A172 (cell line): ENCODE measurements at regions not wholly inside any gene's neighbourhood (a gene's known extent, or its start where the extent isn't known, plus 50 kb on each side); places are given as distances from the start of the nearest gene placed in this dataset.

ENCODE experiments used
- DNase-seq: peaks from one replicate; pipeline ENCODE4 v3.0.0-alpha.2; 2015; ENCODE audit warnings: low spot score

DNA sequence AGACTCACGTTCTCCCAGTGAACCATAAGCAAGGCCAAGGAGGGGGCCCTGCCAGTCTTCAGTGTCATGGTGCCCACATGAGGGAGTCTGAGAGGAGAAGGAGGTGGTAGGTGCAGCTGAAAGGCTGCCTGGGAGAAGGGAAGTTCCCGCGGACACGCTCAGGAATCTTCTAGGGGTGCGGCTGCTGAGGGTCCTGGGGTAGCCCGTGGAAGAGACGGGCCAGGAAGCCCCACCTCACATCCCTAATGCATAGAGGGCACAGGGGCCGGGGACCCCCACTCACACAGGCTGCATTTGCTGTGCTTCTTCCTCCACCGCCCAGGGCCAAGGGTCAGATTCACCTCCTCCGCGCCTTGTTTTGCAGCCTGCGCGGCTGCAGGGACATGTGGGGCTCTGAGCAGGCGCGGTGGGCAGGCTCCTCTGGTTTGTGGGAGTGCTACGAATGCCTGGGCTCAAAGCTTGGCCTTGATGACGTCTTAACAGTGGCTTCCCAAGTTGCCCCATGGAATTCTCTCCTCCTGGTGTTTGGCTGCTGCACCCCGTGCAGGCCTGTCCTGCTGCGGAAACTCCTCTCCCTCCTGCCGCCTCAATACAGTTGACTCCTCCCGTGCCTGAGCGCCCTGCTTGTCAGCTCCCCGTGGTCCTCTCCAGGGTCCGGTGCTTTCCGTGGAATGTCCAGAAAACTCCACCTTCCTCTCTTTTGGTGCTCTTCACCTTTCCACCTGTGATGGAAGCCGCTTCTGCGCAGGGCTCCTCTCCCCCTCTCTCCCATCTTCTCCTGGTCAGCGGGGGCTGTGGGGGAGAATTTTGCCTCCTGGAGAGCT is 95.7 kb downstream of the VAPA start:
- no peak for DNase-seq

DNA sequence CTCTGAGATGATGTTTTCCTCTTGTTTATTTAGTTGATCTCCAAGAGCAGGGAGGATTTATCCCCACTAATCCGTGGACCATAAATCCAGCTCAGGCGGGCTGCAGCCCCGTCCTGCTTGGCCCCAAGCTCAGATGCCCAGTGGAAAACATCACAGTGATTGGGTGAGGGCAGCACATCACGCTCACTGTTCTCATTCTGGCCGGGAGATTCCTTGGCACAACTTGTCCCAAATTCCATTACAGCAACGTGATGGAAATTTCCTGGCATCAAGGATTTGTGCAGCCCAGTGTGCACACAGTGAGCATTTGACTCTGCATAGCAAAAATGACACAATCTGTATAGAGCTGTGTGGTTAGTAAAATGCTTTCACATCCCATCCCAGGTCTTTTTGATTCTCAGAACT is 96.8 kb downstream of the VAPA start:
- DNase-seq: peak; percentile 92

- DNase-seq: peak; percentile 44
Measured at GRCh38 chr18:10011061-10011460, 97.2 kb downstream of the VAPA start.

DNA sequence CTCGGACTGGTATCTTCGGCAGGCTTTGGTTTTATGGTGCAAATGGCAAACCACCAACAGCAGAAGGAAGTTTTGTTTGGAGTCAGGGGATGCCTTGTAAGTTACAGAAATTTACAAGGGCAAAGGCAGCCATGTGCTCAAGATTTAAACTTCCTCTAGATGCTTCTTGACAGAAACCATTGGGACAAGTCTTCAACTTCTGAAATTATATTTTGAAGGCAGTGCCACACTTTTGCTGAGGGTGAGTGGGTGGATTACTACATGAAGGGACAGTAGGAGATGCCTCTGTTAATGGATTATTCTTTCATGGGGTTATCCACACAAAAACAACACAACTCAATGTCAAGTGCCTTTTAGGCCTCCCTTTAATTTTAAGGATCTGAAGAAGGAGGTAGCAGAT is 97.9 kb downstream of the VAPA start:
- no peak for DNase-seq

DNA sequence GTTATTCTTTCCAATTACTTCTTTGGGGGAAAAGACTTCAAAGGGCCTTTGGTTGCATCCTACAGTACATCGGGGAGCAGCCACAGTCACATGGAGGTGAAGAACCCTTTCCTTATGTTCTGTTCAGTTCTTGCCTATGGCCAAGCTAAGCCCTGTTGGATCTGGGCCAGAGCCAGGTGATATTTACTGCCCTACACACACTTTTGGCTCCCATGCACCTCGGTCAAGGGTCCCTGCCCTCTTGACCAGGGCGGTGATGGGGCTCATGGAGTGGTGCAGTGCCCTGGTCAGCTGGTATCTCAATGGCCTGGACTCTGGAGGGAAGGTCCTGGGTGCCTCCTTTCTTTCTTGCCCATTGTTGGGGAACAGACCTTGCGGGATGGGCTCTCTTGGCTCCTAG is 98.7 kb downstream of the VAPA start:
- no peak for DNase-seq

- no peak for DNase-seq
Measured at GRCh38 chr18:10013621-10014543, 100.1 kb downstream of the VAPA start.

DNA sequence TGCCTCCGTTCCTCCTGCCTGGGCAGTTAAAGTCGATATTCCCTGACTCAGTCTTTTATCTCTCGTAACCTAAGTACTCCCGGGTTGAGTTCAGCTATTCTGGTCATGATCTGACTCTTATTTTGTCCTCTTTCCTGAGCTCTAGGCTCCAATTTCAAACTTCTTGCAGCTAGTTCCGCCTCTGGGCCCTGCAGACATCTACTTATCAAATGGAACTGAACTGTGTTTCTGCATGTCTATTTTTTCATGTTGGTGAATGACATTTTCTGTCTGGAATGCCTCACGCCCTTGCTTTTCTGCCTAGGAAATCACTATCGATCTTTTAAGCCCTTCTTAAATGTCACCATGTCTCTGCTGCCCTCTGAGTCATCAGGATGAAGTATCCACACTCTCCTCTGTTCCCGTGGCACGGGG is 101.5 kb downstream of the VAPA start:
- peak; percentile 17 for DNase-seq

DNA sequence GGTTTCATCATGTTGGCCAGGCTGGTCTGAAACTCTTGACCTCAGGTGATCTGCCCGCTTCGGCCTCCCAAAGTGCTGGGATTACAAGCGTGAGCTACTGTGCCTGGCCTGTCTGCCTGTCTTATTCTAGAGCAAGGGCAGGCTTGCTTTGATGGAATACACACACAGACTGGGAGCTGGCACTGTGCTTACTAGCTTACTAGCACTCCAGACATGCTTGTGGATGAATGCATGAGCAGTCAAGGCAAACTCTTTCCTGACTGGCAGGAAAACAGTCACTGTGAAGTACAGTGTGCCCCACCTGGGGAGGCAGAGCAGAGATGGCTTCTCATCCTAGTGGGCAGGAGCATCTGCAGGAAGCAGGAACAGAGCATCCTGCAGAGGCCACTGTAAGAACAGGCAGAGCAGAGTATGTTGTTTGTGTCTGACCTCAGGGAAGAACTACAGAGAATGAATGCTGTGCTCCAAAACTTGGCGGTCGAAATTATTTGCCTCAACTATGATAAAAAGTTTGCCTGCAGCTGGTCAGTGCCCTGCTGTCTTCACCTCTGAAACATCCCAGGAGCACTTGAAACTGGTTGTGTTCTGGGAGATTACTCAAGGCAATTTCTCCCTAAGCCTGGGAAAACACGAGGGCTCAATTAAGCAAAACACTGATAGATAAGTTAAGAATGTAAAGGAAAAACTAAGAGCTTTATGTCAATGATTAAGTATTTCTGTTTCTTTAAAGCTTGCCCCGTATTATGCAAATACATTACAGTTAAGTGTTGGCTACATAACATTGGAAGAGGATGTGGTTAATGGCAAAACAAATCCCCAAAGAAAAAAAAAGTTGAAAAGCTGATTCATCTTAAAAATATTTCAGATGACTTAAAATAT is 102.4 kb downstream of the VAPA start:
- DNase-seq: peak; percentile 76

- DNase-seq: no peak
Measured at GRCh38 chr18:10017043-10017442, 103.2 kb downstream of the VAPA start.

DNA sequence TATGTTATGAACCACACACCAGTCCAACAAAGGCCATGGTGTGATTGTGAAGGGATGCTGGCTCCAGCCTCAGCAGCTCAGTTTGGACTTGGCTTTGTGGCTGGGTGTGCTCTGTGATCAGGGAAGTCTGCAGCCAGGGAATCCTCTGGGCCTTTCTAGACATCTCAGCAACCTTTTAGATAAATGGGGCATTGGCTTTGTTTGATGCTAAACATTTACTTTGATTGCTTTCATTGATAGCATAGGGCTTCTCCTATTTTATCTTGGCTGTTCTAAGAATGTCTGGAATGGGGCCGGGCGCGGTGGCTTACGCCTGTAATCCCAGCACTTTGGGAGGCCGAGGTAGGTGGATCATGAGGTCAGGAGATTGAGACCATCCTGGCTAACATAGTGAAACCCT is 104.5 kb downstream of the VAPA start:
- DNase-seq: no peak

DNA sequence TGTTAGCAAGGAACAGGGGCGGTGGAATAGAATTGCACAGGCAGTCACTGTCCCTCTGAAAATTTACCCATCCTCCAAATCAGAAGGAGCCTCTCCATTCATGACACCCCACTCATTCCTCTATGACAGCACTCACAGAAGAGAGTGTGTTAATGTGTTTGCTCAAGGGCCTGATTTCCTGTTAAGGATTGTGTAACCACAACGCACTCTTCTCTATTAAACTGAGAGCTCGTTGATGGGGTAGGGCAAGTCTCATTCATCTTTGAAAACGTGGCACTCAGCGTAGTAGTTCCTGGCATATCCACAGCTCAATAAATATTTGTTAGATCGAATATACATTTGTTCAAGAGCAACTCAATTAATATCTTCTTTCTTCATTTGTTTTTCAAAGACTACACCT is 106.4 kb downstream of the VAPA start:
- DNase-seq: no peak

- DNase-seq: no peak
Measured at GRCh38 chr18:10022365-10022764, 108.5 kb downstream of the VAPA start.

DNA sequence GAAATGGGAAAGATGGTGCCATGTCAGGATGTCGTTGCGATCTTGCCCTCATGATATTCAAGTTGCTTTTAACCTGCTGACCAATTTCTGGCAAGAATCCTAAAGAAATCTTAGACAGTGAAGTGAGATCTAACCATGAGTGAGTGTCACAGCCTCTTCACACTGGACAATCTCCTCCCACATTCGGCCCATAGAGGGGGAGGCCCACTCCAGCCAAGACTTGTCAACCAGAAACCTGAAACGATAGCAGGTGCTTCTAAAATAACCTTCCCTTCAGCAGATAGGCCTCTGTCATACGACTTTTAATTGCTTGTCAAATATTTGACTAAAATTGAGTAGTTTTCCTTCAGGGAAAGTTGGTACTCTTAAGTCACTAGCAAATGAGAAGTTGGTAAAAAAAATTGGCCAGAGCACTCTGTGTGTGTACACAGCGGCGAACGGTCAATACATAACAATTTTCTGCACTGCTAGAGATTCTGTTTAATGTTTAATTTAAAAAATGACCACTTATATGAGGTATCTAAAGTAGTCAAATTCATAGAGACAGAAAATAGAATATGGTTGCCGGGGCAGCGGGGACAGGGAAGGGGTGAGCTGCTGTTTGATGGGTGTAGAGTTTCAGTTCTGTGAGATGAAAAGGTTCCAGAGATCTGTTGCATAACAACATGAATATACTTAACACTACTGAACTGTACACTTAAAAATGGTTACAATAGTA is 110.2 kb downstream of the VAPA start:
- no peak for DNase-seq

GRCh38 chr18:10025711-10026670 is 112.2 kb downstream of the VAPA start:
- DNase-seq: no peak

- no peak for DNase-seq
Measured at GRCh38 chr18:10027031-10027430, 113.2 kb downstream of the VAPA start.

DNA sequence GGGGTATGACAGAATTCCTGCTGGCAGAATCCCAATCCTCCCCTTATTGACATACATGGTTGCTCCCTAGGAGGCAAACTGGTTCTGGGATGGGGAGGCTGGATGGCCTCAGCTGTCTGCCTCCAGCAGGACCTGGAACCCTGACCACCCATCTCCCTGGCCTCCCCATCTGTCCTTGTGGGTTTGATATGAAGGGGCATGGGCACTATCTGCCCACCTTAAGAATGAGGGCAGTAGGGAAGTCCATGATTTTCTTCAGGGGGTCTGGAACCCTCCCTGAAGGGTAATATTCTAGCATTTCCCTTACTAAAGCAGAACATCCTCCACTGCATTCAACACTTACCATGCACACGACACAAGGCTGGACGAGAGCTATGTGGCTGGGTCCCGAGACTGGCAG is 113.6 kb downstream of the VAPA start:
- DNase-seq: no peak

- no peak for DNase-seq
Measured at GRCh38 chr18:10029711-10030110, 115.9 kb downstream of the VAPA start.

- no peak for DNase-seq
Measured at GRCh38 chr18:10030816-10031541, 117.2 kb downstream of the VAPA start.

- DNase-seq: no peak
Measured at GRCh38 chr18:10032331-10033015, 118.7 kb downstream of the VAPA start.
